ENCODE measurements at regions not wholly inside any gene's neighbourhood (a gene's known extent, or its start where the extent isn't known, plus 50 kb on each side); places are given as distances from the start of the nearest gene placed in this dataset.

DNA sequence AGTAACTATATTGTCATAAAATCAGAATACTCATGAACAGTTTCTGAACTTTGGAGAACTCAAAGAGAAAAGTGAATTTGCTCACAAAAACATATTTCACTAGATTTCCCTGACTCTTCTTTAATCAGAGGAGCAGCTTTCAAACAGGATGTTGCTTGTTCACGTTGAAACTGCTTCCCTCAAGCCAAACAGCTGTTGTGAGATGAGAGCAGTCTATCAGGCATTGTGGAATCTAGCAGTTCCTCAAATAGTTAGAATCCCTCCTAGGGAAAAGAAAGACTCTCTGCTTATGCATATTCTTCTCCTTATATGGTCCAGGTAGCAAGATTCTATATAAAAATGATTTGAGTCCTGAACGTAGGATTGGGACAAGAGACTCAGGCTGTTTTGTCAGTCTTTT, 1012.1 kb downstream of the FAM133A start:
- WGBS: 29% methylated on average over 2 of the region's 2 CpGs
- no peak for TF ChIP-seq YY1 (IDR thresholded peaks at IDR 0.05)
- TF ChIP-seq EGR1 (IDR thresholded peaks at IDR 0.05; ENCODE audit: low read depth in 2 of 2): no peak
- TF ChIP-seq, protein P1, sequence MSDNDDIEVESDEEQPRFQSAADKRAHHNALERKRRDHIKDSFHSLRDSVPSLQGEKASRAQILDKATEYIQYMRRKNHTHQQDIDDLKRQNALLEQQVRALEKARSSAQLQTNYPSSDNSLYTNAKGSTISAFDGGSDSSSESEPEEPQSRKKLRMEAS (IDR thresholded peaks at IDR 0.05): no peak
- TF ChIP-seq RXRA (IDR thresholded peaks at IDR 0.05): no peak
- TF ChIP-seq TAF1 (conservative IDR thresholded peaks at IDR 0.05): no peak
- TF ChIP-seq FOXA1 (IDR thresholded peaks at IDR 0.05): no peak
- TF ChIP-seq NR2F2 (IDR thresholded peaks at IDR 0.05): no peak
- TF ChIP-seq SP1 (IDR thresholded peaks at IDR 0.05): no peak
- TF ChIP-seq FOXA2 (IDR thresholded peaks at IDR 0.05): no peak
- TF ChIP-seq, protein P2, sequence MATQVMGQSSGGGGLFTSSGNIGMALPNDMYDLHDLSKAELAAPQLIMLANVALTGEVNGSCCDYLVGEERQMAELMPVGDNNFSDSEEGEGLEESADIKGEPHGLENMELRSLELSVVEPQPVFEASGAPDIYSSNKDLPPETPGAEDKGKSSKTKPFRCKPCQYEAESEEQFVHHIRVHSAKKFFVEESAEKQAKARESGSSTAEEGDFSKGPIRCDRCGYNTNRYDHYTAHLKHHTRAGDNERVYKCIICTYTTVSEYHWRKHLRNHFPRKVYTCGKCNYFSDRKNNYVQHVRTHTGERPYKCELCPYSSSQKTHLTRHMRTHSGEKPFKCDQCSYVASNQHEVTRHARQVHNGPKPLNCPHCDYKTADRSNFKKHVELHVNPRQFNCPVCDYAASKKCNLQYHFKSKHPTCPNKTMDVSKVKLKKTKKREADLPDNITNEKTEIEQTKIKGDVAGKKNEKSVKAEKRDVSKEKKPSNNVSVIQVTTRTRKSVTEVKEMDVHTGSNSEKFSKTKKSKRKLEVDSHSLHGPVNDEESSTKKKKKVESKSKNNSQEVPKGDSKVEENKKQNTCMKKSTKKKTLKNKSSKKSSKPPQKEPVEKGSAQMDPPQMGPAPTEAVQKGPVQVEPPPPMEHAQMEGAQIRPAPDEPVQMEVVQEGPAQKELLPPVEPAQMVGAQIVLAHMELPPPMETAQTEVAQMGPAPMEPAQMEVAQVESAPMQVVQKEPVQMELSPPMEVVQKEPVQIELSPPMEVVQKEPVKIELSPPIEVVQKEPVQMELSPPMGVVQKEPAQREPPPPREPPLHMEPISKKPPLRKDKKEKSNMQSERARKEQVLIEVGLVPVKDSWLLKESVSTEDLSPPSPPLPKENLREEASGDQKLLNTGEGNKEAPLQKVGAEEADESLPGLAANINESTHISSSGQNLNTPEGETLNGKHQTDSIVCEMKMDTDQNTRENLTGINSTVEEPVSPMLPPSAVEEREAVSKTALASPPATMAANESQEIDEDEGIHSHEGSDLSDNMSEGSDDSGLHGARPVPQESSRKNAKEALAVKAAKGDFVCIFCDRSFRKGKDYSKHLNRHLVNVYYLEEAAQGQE (IDR thresholded peaks at IDR 0.05): no peak
- no peak for TF ChIP-seq GABPA (IDR thresholded peaks at IDR 0.05 in 1 of 2, conservative IDR thresholded peaks at IDR 0.05 in 1 of 2)
- TF ChIP-seq HNF4G (IDR thresholded peaks at IDR 0.05): no peak
- TF ChIP-seq HNF4A (conservative IDR thresholded peaks at IDR 0.05): no peak
- TF ChIP-seq RAD21 (IDR thresholded peaks at IDR 0.05): no peak
- TF ChIP-seq, protein P3, sequence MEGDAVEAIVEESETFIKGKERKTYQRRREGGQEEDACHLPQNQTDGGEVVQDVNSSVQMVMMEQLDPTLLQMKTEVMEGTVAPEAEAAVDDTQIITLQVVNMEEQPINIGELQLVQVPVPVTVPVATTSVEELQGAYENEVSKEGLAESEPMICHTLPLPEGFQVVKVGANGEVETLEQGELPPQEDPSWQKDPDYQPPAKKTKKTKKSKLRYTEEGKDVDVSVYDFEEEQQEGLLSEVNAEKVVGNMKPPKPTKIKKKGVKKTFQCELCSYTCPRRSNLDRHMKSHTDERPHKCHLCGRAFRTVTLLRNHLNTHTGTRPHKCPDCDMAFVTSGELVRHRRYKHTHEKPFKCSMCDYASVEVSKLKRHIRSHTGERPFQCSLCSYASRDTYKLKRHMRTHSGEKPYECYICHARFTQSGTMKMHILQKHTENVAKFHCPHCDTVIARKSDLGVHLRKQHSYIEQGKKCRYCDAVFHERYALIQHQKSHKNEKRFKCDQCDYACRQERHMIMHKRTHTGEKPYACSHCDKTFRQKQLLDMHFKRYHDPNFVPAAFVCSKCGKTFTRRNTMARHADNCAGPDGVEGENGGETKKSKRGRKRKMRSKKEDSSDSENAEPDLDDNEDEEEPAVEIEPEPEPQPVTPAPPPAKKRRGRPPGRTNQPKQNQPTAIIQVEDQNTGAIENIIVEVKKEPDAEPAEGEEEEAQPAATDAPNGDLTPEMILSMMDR (IDR thresholded peaks at IDR 0.05; ENCODE audit: low read depth, low read length, missing input control): no peak
- no peak for TF ChIP-seq JUND (IDR thresholded peaks at IDR 0.05)
- TF ChIP-seq, protein P4, sequence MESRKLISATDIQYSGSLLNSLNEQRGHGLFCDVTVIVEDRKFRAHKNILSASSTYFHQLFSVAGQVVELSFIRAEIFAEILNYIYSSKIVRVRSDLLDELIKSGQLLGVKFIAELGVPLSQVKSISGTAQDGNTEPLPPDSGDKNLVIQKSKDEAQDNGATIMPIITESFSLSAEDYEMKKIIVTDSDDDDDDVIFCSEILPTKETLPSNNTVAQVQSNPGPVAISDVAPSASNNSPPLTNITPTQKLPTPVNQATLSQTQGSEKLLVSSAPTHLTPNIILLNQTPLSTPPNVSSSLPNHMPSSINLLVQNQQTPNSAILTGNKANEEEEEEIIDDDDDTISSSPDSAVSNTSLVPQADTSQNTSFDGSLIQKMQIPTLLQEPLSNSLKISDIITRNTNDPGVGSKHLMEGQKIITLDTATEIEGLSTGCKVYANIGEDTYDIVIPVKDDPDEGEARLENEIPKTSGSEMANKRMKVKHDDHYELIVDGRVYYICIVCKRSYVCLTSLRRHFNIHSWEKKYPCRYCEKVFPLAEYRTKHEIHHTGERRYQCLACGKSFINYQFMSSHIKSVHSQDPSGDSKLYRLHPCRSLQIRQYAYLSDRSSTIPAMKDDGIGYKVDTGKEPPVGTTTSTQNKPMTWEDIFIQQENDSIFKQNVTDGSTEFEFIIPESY (IDR thresholded peaks at IDR 0.05): no peak
- TF ChIP-seq, protein P5, sequence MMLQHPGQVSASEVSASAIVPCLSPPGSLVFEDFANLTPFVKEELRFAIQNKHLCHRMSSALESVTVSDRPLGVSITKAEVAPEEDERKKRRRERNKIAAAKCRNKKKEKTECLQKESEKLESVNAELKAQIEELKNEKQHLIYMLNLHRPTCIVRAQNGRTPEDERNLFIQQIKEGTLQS (IDR thresholded peaks at IDR 0.05): no peak
- H3K36me3 ChIP-seq (ENCODE audit: control insufficient read depth in 4 of 4, insufficient read depth in 3 of 4, low read depth in 1 of 4, low read length in 3 of 4): no peaks in the 10 kb centered on the region
- H3K4me3 ChIP-seq (ENCODE audit: low read depth in 1 of 3, low read length in 3 of 3): no peak overlapping the region
- no peak overlapping the region for H3K27ac ChIP-seq (ENCODE audit: low read depth in 1 of 2, low read length in 2 of 2)
- peaks cover 0 to 5% (median 0%) of the 10 kb centered on the region in 4 donors for H3K9me3 ChIP-seq (ENCODE audit: control insufficient read depth in 4 of 4, low read length in 3 of 4)
- H3K9ac ChIP-seq (ENCODE audit: low read depth in 1 of 2, low read length in 2 of 2): no peak overlapping the region
- DNase-seq (ENCODE audit: low spot score): no peak
- H3K4me1 ChIP-seq (ENCODE audit: control insufficient read depth in 4 of 4, insufficient read depth in 4 of 4, low read length in 3 of 4): no peaks in the 10 kb centered on the region
- no peaks in the 10 kb centered on the region for H3K27me3 ChIP-seq (ENCODE audit: control insufficient read depth in 4 of 4, insufficient read depth in 4 of 4, low read length in 3 of 4)
